NB4 (cell line): ENCODE measurements at regions not wholly inside any gene's neighbourhood (a gene's known extent, or its start where the extent isn't known, plus 50 kb on each side); places are given as distances from the start of the nearest gene placed in this dataset.

Experiments used
- MAX ChIP-seq: IDR thresholded peaks from 2 replicates; pipeline ENCODE4 v1.6.1; 2011; ENCODE audit warnings: low read depth, low read length
- MYC ChIP-seq: IDR thresholded peaks from 2 replicates; pipeline ENCODE4 v1.6.1; 2011; ENCODE audit warnings: low read depth, low read length
- POLR2A ChIP-seq: IDR thresholded peaks from 2 replicates; pipeline ENCODE4 v1.6.1; 2011; ENCODE audit warnings: mild to moderate bottlenecking; ENCODE audit not compliant: insufficient read length; ENCODE audit errors: extremely low read depth
- TF ChIP-seq, protein P1 (sequence below): IDR thresholded peaks from one replicate; pipeline ENCODE4 v1.5.1; 2012; ENCODE audit warnings: low read depth, low read length

DNA sequence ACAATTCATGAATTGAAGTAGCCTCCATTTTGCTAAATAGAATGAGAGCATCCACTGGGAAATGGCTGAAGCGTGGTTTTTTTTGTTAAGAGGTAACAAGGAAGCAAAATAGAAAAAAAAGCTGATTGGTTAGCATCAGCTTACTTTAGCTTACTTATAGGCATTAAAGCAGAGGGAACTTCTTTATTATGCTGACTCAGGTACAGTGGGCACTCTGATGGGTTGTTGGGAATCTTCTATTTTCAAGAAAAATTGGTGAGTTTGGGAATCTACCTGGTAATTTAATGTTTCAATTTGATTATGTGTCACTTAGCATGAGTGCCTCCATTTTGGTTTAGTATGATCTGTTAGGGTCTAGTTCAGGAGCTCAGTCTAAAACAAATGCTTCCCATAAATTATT lies 289.6 kb downstream of the ANXA1 start:
- TF ChIP-seq, protein P1, sequence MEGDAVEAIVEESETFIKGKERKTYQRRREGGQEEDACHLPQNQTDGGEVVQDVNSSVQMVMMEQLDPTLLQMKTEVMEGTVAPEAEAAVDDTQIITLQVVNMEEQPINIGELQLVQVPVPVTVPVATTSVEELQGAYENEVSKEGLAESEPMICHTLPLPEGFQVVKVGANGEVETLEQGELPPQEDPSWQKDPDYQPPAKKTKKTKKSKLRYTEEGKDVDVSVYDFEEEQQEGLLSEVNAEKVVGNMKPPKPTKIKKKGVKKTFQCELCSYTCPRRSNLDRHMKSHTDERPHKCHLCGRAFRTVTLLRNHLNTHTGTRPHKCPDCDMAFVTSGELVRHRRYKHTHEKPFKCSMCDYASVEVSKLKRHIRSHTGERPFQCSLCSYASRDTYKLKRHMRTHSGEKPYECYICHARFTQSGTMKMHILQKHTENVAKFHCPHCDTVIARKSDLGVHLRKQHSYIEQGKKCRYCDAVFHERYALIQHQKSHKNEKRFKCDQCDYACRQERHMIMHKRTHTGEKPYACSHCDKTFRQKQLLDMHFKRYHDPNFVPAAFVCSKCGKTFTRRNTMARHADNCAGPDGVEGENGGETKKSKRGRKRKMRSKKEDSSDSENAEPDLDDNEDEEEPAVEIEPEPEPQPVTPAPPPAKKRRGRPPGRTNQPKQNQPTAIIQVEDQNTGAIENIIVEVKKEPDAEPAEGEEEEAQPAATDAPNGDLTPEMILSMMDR = no peak
- TF ChIP-seq POLR2A (no peak), MAX (no peak), MYC (no peak)
